ENCODE measurements at regions not wholly inside any gene's neighbourhood (a gene's known extent, or its start where the extent isn't known, plus 50 kb on each side); places are given as distances from the start of the nearest gene placed in this dataset.
"Not testable (repeated sequence)": the region's sequence is repeated elsewhere in the genome, so short reads cannot be mapped to it uniquely, and the experiment has no call there.

DNA sequence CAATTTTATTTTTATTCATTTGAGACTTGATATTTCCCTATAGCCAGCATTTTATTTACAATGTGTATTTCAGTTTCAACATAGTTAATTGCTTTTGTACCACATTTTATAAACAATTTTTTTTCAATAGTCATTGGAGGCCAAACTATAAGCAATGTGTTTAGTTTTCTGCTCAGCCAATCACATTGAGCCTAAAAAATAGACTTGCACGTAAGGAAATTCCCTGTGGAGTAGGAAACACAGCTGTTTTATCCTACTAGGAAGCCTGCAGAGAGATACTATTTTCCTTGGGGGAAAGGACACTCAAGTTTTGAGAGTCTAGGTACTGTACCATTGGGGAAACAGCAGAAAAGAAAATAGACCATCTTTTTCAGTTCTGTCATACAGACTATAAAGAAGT lies 410.2 kb upstream of the GOT2 start:
- no peaks in the 10 kb centered on the region for H3K4me1 Mint-ChIP-seq
- no peak overlapping the region for H3K4me3 Mint-ChIP-seq
- no peaks in the 10 kb centered on the region for H3K36me3 Mint-ChIP-seq
- peaks cover 0 to 4% (median 2%) of the 10 kb centered on the region in 6 donors for H3K9me3 Mint-ChIP-seq
- no peak overlapping the region for H3K27ac Mint-ChIP-seq
- H3K27me3 Mint-ChIP-seq (ENCODE audit: low read depth in 3 of 3): peaks cover 1 to 3% (median 2%) of the 10 kb centered on the region in 3 donors
- no peak for DNase-seq

DNA sequence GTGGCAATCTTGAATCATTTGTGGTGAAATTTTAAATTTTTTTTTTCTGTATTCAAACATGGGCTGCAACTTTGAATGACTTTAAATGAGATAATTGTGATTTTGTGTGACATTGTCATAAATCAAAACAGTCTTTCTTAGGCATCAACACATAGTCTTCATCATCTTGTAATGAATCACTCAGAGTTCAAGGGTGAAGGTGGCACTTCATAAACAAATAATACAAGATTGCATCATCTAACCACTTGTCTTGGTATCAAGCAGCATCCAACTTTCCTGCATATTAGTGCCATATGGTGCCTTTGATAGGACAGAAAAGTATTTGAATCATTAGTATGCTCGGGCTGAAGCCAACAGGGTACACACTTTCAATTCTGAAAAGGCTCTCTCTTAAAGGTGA lies 392.4 kb upstream of the GOT2 start:
- DNase-seq: no peak
- Mint-ChIP-seq H3K36me3 (peaks cover 0 to 4% (median 0%) of the 10 kb centered on the region in 3 donors), H3K4me1 (no peaks in the 10 kb centered on the region), H3K27ac (no peak overlapping the region), H3K9me3 (peaks cover 0 to 5% (median 3%) of the 10 kb centered on the region in 6 donors), H3K27me3 (ENCODE audit: low read depth in 3 of 3) (peaks cover 0 to 2% (median 0%) of the 10 kb centered on the region in 3 donors), H3K4me3 (no peak overlapping the region)

DNA sequence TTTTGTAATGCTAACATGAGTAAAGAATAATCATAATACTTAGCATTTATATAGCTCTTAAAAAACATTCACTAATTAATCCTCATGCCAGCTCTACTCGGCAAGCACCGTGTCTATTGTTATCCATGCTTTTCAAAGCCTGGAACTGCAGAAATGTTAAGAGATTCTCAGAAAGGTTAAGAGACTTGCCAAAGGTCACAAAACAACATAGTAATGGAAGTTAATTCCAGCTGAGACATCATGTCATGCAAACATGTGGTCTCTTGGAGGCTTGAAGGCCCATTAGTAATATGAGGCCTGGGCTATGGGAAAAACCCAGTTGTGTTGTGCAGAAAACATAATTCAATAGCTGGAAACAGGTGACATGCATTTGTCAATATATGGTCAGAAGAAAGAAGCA lies 389.9 kb upstream of the GOT2 start:
- Mint-ChIP-seq H3K27me3 (ENCODE audit: low read depth in 3 of 3) (peaks cover 0 to 2% (median 0%) of the 10 kb centered on the region in 3 donors), H3K4me3 (no peak overlapping the region), H3K36me3 (no peaks in the 10 kb centered on the region), H3K27ac (no peak overlapping the region), H3K4me1 (no peaks in the 10 kb centered on the region), H3K9me3 (peaks cover 0 to 7% (median under 1%) of the 10 kb centered on the region in 6 donors)
- DNase-seq: no peak

DNA sequence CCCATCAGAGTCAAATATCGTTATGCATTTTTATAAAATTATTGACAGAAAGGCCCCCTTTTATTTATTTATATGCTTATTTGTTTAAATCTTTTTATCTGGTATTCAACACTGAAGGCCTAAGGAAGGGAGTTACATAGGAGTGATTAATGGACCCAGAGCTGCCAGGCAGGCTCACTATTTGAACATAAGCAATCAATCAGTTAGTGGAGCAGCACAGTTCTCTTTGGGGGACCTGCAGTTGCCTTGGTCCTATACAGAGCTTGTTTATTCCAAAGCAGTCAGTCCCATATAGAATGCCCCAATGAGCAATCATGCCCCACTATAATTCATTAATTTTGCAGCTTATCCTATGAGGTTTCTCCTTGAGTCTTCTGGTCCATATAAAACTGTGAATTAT lies 389.4 kb upstream of the GOT2 start:
- peaks cover 0 to 7% (median 3%) of the 10 kb centered on the region in 6 donors for H3K9me3 Mint-ChIP-seq
- no peaks in the 10 kb centered on the region for H3K36me3 Mint-ChIP-seq
- no peak overlapping the region for H3K4me3 Mint-ChIP-seq
- no peaks in the 10 kb centered on the region for H3K4me1 Mint-ChIP-seq
- no peak for DNase-seq
- peaks cover 0 to 2% (median 0%) of the 10 kb centered on the region in 3 donors for H3K27me3 Mint-ChIP-seq (ENCODE audit: low read depth in 3 of 3)
- no peak overlapping the region for H3K27ac Mint-ChIP-seq

DNA sequence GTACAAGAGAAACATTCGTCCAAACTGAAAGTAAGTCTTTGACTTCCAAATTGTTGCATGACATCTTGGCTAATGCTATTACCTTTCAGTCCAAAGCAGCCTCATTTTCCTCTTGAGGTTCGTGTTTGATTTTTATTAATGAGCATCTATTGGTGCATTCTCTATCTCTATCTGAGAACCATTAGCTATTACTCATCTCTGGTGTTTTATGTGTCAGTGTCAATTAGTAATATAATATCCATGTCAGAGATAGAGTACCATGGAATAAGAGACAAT lies 388.1 kb upstream of the GOT2 start:
- Mint-ChIP-seq H3K4me1 (no peaks in the 10 kb centered on the region), H3K9me3 (peaks cover 0 to 9% (median 2%) of the 10 kb centered on the region in 6 donors), H3K27me3 (ENCODE audit: low read depth in 3 of 3) (peaks cover 0 to 2% (median 0%) of the 10 kb centered on the region in 3 donors), H3K4me3 (no peak overlapping the region), H3K27ac (no peak overlapping the region), H3K36me3 (no peaks in the 10 kb centered on the region)
- no peak for DNase-seq

DNA sequence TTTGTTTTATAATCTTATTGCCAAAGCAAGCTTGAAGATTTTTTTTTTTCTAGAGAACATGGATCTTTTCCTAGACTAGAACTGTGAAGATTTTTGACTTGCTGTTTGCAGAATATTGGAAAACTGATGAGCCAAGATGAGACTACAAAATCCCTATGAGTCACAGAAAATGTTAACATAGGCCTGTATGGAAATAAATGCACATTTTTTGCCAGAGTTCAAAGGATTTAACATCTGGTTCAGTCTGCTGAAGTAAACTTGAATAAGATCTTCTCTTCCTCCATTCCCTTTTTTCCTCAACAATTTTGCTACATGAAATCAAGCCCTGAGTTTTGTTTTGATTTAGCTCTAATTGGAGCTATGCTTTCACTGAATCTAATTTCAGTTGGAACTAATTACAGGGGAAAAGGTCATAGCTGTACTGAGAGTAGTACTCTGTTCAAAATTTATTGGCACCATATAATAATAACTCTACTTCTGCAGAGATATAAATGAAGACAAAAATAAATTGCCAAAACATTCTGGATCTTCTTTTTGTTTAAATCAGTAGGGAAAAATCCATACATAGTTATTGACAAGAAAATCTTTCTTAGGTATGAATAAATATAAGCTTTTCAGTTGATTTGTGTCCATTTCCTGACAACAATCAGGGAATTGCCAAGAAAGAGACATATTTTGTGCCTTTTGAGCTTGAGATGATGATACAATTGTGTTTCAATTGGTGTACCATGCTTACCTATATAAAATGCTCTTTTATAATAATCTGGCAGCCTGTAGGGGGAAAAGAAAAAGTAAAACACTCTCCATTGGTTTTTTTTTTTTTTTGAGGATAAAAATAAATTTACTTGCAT lies 387.5 kb upstream of the GOT2 start:
- Mint-ChIP-seq H3K27ac (no peak overlapping the region), H3K4me3 (no peak overlapping the region), H3K27me3 (ENCODE audit: low read depth in 3 of 3) (peaks cover 0 to 2% (median 0%) of the 10 kb centered on the region in 3 donors), H3K36me3 (no peaks in the 10 kb centered on the region), H3K4me1 (no peaks in the 10 kb centered on the region), H3K9me3 (peaks cover 0 to 9% (median 2%) of the 10 kb centered on the region in 6 donors)
- no peak for DNase-seq

DNA sequence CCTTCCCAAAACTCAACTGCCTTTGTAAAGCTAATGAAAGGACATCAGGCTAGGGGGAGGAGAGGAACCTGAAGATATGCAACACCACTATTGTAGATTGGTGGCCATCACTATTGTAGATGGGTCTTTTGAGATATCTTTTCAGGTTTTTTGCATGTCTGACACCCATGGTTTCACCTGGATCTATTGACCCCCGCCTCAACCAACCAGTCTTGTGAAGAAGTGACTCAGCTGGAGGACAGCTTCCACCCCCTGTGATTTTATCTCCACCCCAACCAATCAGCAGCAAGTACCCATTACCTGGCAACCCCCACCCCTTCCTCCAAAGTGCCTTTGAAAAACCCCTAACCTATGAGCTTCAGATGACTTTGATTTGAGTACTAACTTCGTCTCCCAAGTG lies 382.6 kb upstream of the GOT2 start:
- Mint-ChIP-seq H3K9me3 (peaks cover 0 to 9% (median 3%) of the 10 kb centered on the region in 6 donors), H3K36me3 (no peaks in the 10 kb centered on the region), H3K27ac (no peak overlapping the region), H3K4me3 (no peak overlapping the region), H3K27me3 (ENCODE audit: low read depth in 3 of 3) (no peaks in the 10 kb centered on the region), H3K4me1 (no peaks in the 10 kb centered on the region)
- DNase-seq: no peak

DNA sequence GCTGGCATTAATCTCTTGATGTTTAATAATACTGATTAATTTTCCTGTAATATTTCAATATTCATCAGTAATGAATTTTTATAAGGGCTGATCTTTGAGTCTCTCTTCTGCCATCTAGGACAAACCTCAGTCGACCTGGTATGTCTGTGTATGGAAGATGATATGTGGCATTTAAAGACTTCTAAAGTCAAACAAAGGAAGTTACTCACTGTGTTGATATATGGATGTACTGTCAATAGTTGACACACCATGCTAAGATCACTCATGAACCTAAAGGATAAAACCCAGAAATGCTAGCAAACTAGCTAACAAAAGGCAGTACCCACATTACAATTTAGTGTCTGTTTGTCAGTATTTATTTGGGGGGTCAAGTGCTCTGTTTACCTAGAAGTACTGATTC lies 380.7 kb upstream of the GOT2 start:
- Mint-ChIP-seq H3K4me3 (no peak overlapping the region), H3K4me1 (no peaks in the 10 kb centered on the region), H3K9me3 (peaks cover under 1 to 9% (median 5%) of the 10 kb centered on the region in 6 donors)

DNA sequence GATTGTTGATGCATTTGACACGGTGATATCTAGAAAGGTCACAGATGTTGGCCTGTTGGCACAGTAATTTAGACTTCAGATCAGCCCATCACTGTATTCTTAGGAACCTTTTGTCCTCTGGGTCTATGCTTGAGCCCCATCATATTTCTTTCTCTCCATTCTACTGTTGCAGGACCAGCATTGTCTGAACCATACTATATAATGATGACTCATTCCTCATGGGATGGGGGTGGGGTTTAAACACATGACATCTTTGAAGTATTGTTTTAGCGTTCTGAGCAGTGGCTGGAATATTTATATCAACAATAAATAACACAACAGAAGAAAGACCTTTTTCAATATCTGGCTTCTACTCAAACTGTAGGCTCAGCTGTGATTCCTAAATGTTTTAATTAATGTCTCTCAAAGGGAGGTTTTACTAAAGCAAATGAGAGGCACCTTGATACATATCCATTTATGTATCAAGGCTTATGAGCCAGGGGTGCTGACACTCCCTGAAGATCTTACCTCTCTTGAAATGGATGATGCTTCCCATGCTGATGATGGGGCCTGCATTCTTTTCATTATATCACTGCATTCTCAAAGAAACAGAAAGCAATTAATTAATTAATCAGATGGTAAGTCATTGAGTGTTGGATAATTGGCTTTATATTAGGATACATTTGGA lies 379.0 kb upstream of the GOT2 start:
- H3K4me1 Mint-ChIP-seq: no peaks in the 10 kb centered on the region
- no peak overlapping the region for H3K4me3 Mint-ChIP-seq
- no peak overlapping the region for H3K27ac Mint-ChIP-seq
- no peaks in the 10 kb centered on the region for H3K27me3 Mint-ChIP-seq (ENCODE audit: low read depth in 3 of 3)
- no peak for DNase-seq
- peaks cover 0 to 8% (median 2%) of the 10 kb centered on the region in 6 donors for H3K9me3 Mint-ChIP-seq
- no peaks in the 10 kb centered on the region for H3K36me3 Mint-ChIP-seq

More for the DNA sequence above, 380.7 kb upstream of the GOT2 start:
- Mint-ChIP-seq H3K36me3 (no peaks in the 10 kb centered on the region), H3K27ac (no peak overlapping the region), H3K27me3 (ENCODE audit: low read depth in 3 of 3) (no peaks in the 10 kb centered on the region)
- DNase-seq: no peak

DNA sequence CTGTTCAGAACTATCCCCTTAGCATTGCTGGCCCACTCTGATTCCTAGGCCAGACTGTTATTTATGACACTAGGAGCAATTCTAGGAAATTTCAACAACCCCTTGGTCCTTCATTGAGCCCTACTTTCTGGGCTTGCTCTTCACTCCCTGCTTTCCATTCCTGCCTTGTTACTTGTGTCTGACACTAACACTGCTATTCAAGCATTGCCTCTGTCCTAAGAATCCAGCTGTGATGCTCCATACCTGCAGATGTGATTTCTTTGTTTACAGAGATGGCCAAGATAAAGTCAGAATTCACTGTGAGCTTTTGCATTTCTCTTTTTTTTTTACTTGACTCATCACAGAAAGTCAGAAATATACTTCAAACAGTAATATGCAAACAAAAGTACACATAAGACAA lies 377.2 kb upstream of the GOT2 start:
- H3K27ac Mint-ChIP-seq: no peak overlapping the region
- H3K4me1 Mint-ChIP-seq: no peaks in the 10 kb centered on the region
- H3K9me3 Mint-ChIP-seq: peaks cover 0 to 8% (median 2%) of the 10 kb centered on the region in 6 donors
- H3K27me3 Mint-ChIP-seq (ENCODE audit: low read depth in 3 of 3): no peaks in the 10 kb centered on the region
- DNase-seq: no peak
- H3K36me3 Mint-ChIP-seq: no peaks in the 10 kb centered on the region
- H3K4me3 Mint-ChIP-seq: no peak overlapping the region

DNA sequence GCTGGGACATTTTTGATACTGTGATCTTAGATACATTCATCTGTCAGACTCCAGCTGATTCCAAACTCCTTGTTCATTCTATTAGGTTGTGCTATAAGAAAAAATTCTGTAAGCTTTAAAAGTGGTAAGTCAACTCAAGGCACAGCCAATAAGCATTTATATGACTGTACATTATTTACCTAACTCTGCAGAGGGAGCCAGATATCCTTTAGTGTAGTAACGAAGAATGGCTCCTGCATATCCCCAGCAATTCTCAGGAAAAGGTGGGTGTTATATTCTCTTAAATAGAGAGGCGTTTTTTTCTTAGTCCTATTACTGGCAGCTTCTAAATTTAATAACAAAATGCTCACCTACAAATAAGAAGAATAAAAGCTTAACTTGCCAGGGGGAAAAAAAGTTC lies 374.3 kb upstream of the GOT2 start:
- Mint-ChIP-seq H3K4me1 (no peaks in the 10 kb centered on the region), H3K36me3 (no peaks in the 10 kb centered on the region)

DNA sequence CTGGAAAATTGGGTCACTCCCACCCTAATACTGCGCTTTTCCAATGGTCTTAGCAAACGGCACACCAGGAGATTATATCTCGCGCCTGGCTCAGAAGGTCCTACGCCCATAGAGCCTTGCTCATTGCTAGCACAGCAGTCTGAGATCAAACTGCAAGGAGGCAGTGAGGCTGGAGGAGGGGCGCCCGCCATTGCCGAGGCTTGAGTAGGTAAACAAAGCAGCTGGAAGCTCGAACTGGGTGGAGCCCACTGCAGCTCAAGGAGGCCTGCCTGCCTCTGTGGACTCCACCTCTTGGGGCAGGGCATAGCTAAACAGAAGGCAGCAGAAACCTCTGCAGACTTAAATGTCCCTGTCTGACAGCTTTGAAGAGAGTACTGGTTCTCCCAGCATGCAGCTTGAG lies 362.6 kb upstream of the GOT2 start:
- H3K27me3 Mint-ChIP-seq (ENCODE audit: low read depth in 3 of 3); H3K36me3 Mint-ChIP-seq: not testable (repeated sequence)
- peaks cover 0 to 12% (median 6%) of the 10 kb centered on the region in 6 donors for H3K9me3 Mint-ChIP-seq

More for the DNA sequence above, 374.3 kb upstream of the GOT2 start:
- no peak for DNase-seq
- Mint-ChIP-seq H3K27ac (no peak overlapping the region), H3K4me3 (no peak overlapping the region), H3K27me3 (ENCODE audit: low read depth in 3 of 3) (no peaks in the 10 kb centered on the region), H3K9me3 (peaks cover 0 to 9% (median 3%) of the 10 kb centered on the region in 6 donors)

DNA sequence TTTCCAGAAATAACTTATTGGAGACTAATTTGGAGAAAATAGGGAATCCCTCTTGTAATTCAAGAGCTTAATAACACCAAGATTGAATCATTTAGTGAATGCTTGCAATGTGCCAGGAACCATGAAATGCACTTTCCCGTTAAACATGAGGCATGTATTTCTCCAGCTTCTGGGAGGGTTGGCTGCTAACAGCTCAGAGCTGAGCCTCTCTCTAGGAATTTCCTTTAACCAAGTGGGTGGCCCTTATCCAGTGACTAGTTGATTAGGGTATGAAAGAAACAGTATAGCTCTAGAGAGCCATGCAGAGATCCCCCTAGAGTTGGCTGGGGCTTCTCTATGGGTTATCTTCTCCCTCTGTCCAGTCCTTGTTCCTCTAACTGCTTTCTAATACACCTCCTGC lies 356.4 kb upstream of the GOT2 start:
- peaks cover 0 to 11% (median 3%) of the 10 kb centered on the region in 6 donors for H3K9me3 Mint-ChIP-seq
- H3K4me1 Mint-ChIP-seq: no peaks in the 10 kb centered on the region

More for the DNA sequence above, 362.6 kb upstream of the GOT2 start:
- H3K4me3 Mint-ChIP-seq, H3K4me1 Mint-ChIP-seq, H3K27ac Mint-ChIP-seq, DNase-seq: not testable (repeated sequence)

DNA sequence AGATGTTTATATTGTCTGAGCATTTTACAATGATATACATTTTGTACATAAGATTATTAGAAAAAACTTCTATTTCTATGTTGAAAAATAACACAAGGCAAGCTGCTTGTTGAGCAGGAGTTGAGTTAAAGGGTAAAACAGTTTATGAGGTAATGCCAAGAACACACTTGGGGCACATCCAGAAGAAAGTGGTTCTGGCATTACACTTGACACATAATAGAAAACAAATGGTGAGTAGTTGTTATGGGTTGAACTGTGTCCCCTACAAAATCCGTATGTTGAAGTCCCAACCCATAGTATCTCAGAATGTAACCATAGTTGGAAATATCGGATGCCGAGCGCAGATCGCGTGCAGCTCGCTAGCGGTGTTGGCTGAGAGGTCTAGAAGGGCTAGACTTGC lies 354.3 kb upstream of the GOT2 start:
- Mint-ChIP-seq H3K36me3 (peaks cover 0 to 3% (median 0%) of the 10 kb centered on the region in 3 donors), H3K27me3 (ENCODE audit: low read depth in 3 of 3) (peaks cover 1 to 2% (median 2%) of the 10 kb centered on the region in 3 donors), H3K4me3 (no peak overlapping the region), H3K4me1 (no peaks in the 10 kb centered on the region), H3K27ac (no peak overlapping the region), H3K9me3 (peaks cover 0 to 20% (median 4%) of the 10 kb centered on the region in 6 donors)
- no peak for DNase-seq

More for the DNA sequence above, 356.4 kb upstream of the GOT2 start:
- peaks cover 0 to 2% (median 1%) of the 10 kb centered on the region in 3 donors for H3K27me3 Mint-ChIP-seq (ENCODE audit: low read depth in 3 of 3)
- H3K4me3 Mint-ChIP-seq: no peak overlapping the region
- DNase-seq: no peak
- no peak overlapping the region for H3K27ac Mint-ChIP-seq
- H3K36me3 Mint-ChIP-seq: peaks cover 0 to 3% (median 0%) of the 10 kb centered on the region in 3 donors
